ENCODE measurements at regions not wholly inside any gene's neighbourhood (a gene's known extent, or its start where the extent isn't known, plus 50 kb on each side); places are given as distances from the start of the nearest gene placed in this dataset.
"Not testable (repeated sequence)": the region's sequence is repeated elsewhere in the genome, so short reads cannot be mapped to it uniquely, and the experiment has no call there.

GRCh38 chr4:57789666-57790065 lies 679.5 kb upstream of the IGFBP7 start:
- DNase-seq = no peak

DNA sequence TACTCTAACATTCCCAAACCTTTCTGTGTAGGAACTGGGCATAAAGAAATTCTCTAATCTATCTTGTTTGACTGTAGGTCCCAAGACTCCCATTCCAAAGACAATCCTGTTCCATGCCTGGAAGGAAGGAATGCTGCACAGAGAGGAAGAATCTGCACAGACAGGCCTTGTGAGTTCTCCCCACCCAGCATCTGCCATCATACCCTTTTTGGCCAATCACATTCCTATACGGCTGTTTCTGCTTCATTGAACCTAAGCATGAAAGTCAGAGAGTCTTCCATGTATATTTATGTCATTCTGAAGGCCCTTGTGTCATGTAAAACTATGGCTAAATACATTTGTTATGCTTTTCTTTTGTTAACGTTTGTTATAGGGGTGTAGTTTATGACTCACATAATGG lies 667.7 kb upstream of the IGFBP7 start:
- DNase-seq = no peak

GRCh38 chr4:57774681-57775080 lies 664.5 kb upstream of the IGFBP7 start:
- no peak for DNase-seq

GRCh38 chr4:57774171-57774570 lies 664.0 kb upstream of the IGFBP7 start:
- no peak for DNase-seq

- no peak for DNase-seq
Observed at GRCh38 chr4:57766341-57766740, 656.2 kb upstream of the IGFBP7 start.

GRCh38 chr4:57764856-57765255 lies 654.7 kb upstream of the IGFBP7 start:
- DNase-seq = no peak

- DNase-seq = no peak
Observed at GRCh38 chr4:57763070-57763469, 652.9 kb upstream of the IGFBP7 start.

GRCh38 chr4:57740625-57741190 lies 630.5 kb upstream of the IGFBP7 start:
- DNase-seq = no peak

- DNase-seq = no peak
Observed at GRCh38 chr4:57736781-57737180, 626.6 kb upstream of the IGFBP7 start.

GRCh38 chr4:57734104-57734670 lies 624.0 kb upstream of the IGFBP7 start:
- DNase-seq = no peak

DNA sequence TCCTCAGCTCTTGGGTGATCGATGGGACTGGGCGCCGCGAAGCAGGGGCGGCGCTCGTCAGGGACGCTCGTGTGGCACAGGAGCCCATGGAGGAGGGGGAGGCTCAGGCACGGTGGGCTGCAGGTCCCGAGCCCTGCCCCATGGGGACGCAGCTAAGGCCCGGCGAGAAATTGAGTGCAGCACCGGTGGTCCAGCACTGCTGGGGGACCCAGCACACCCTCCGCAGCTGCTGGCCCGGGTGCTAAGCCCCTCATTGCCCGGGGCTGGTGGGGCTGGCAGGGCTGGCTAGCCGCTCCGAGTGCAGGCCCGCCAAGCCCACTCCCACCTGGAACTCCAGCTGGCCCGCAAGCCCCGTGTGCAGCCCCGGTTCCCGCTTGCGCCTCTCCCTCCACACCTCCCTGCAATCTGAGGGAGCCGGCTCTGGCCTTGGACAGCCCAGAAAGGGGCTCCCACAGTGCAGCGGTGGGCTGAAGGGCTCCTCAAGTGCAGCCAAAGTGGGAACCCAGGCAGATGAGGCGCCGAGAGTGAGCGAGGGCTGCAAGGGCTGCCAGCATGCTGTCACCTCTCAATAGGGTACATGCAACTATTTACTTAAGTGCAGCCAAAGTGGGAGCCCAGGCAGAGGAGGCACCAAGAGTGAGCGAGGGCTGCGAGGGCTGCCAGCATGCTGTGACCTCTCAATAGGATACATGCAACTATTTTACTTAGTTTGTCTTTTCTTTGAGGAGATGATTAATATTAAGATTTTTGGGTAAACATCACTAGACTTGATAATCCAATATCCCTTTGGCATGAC lies 619.8 kb upstream of the IGFBP7 start:
- DNase-seq = not testable (repeated sequence)

GRCh38 chr4:57726154-57726553 lies 616.0 kb upstream of the IGFBP7 start:
- DNase-seq = no peak

- no peak for DNase-seq
Observed at GRCh38 chr4:57719456-57719855, 609.3 kb upstream of the IGFBP7 start.

- not testable (repeated sequence) for DNase-seq
Observed at GRCh38 chr4:57714313-57714712, 604.1 kb upstream of the IGFBP7 start.

- DNase-seq = no peak
Observed at GRCh38 chr4:57710053-57710452, 599.9 kb upstream of the IGFBP7 start.

DNA sequence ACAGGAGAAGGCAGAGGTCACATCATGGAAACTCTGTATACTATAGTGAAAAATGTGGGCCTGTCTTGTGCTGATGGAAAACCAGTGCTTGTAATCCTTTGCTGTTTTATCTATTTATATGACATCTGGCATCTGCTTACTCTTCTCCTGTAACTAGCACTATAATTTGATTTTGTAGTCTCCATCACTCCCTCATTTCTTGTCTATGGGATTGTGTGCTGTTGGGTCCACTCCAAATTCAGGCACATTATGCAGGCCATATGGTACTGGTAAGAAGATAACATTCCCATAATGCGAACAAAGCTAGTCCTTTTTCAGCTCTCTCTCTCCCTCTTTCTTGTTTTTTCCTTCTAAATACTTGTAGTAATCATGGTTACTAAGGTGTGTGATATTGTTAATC lies 581.2 kb upstream of the IGFBP7 start:
- DNase-seq = no peak

DNA sequence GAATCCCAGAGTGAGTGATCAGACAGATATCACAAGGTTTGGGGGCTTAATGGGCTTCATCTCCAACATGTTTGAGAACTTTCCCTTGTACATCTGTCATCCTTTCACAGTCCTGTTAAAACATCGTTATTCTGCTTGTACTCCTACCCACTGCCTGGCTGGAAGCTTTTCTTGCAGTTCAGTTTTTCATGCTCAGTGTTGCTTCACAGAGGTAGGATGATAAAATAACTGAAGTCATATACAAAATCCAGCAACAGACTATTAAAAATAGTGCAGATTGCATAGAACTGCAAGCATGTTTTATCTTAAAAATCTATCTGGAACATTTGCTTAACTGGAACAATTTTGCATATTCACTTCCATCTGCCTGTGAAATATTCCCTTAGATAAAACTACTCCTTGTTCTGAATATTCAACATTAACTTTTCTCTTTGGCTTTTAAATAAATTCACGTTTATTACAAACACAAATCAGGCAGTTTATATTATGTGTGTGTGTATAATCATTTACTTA lies 579.6 kb upstream of the IGFBP7 start:
- DNase-seq = no peak

GRCh38 chr4:57682275-57682674 lies 572.1 kb upstream of the IGFBP7 start:
- no peak for DNase-seq

DNA sequence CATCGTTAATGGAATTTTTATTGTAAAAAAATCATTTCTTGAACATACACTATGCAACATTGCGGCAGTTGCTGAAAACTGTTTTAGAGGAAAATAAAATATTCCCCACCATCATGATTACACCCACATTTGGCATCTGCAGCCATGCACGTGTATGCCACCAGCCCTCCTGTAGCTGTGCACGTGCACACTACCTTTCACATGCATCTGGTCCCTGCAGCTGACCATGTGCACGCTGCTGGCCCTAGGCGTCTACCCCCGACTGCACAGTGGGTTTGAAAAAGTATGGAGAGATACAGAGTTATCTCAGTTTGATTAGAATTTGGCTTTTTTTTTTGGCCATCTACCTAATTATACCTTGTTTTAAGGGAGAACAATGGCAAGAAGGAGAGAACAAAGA lies 569.8 kb upstream of the IGFBP7 start:
- DNase-seq = no peak

- no peak for DNase-seq
Observed at GRCh38 chr4:57676394-57676793, 566.2 kb upstream of the IGFBP7 start.

DNA sequence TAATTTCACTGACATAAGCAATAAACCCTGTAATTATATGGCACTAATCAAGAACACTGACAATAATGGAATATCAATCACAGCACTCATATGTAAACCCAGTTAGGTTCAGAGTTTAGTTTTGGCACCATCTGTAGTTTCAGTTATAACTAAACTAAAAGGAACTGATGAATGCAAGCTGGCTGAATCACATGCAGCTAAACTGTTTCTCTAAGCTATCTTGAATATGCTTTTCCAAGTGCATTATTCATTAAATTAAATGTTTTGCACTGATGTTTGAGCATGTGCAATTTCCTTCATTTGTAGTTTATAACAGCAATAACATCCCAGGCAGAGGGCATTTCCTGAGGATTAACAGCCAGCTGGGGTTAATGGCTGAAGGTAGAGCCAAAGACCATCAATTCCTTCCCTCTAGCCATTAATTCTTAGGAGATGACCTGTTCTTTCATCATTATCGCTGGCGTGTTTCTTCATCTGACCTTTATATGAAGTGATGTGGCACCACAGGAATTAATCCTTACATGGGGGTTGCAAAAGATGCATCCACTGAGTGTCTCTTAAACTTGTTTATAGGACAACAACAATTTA lies 562.8 kb upstream of the IGFBP7 start:
- no peak for DNase-seq

GRCh38 chr4:57668621-57669020 lies 558.4 kb upstream of the IGFBP7 start:
- DNase-seq = no peak

GRCh38 chr4:57665806-57666205 lies 555.6 kb upstream of the IGFBP7 start:
- DNase-seq = no peak

Data from NCI-H526 (cell line).